Central memory CD8-positive, alpha-beta T cell (primary cell): ENCODE measurements at regions not wholly inside any gene's neighbourhood (a gene's known extent, or its start where the extent isn't known, plus 50 kb on each side); places are given as distances from the start of the nearest gene placed in this dataset.

Experiments
- ATAC-seq: fragments of 150-1000 bp; cut with Tn5 transposase; replicated peaks from 2 replicates; pipeline ENCODE4 v1.10.0; 2022; ENCODE audit warnings: mild to moderate bottlenecking, moderate FRiP score, moderate number of reproducible peaks; ENCODE audit not compliant: poor library complexity, severe bottlenecking; ENCODE audit errors: extremely low read depth
- DNase-seq, 2 donors: peaks; one replicate each; pipeline ENCODE4 v3.0.0; 2021; ENCODE audit warnings: low spot score in 2 of 2
- H3K27ac Mint-ChIP-seq: one replicate; pipeline ENCODE4 v1.8.0; 2022; ENCODE audit warnings: low read depth, mild to moderate bottlenecking, moderate library complexity, mixed read lengths
- H3K27me3 Mint-ChIP-seq: one replicate; pipeline ENCODE4 v1.8.0; 2022; ENCODE audit warnings: mixed read lengths
- H3K36me3 Mint-ChIP-seq: one replicate; pipeline ENCODE4 v1.8.0; 2022; ENCODE audit warnings: mild to moderate bottlenecking, moderate library complexity, mixed read lengths; ENCODE audit not compliant: insufficient read depth
- H3K4me1 Mint-ChIP-seq: one replicate; pipeline ENCODE4 v1.8.0; 2022; ENCODE audit warnings: mixed read lengths
- H3K4me3 Mint-ChIP-seq: one replicate; pipeline ENCODE4 v1.8.0; 2022; ENCODE audit warnings: mild to moderate bottlenecking, moderate library complexity, mixed read lengths
- H3K9me3 Mint-ChIP-seq: one replicate; pipeline ENCODE4 v1.8.0; 2022; ENCODE audit warnings: mixed read lengths

DNA sequence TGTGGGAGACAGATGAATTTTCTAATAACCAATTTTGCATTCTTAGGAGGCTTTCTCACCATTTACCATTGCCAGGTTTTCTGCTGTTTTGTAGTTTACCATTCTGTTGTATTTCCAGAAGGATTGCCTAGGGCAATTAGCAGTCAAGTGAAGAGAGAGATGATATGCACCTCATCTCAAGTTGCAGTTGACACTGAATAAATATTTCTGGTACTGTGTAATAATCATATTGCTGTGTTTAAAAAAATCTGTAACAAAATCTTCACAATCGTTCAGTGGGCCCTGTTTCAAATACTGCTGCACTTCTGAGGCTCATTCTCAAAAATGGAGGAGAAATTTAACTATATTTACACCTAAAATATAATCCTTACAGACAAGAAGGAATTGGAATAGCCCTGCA lies 706.1 kb upstream of the PTPRD start:
- Mint-ChIP-seq H3K27me3 (no peaks in the 10 kb centered on the region), H3K4me1 (no peaks in the 10 kb centered on the region), H3K4me3 (no peak overlapping the region), H3K27ac (no peak overlapping the region), H3K9me3 (peaks cover 6% of the 10 kb centered on the region), H3K36me3 (no peaks in the 10 kb centered on the region)
- no peak for ATAC-seq
- DNase-seq = no peak

DNA sequence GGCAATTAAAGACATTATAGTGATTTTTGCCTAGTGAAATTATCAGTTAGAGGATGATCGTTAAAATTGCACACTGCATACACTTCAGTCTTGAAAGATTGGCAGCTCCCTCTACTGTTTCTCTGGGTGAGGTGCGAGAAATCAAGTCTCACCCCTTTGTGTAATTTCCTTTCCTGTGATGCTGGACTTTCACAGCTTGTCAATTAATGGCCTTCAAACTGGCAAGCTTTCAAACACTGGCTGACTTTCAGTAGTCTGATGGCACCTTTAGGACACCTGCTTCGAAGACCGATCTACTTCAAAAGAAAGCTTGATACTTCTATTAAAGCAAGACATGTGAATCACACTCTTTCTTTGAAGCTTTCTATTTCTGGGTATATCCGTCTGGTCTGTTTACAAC lies 706.7 kb upstream of the PTPRD start:
- no peaks in the 10 kb centered on the region for H3K27me3 Mint-ChIP-seq
- no peak overlapping the region for H3K27ac Mint-ChIP-seq
- H3K4me3 Mint-ChIP-seq = no peak overlapping the region

DNA sequence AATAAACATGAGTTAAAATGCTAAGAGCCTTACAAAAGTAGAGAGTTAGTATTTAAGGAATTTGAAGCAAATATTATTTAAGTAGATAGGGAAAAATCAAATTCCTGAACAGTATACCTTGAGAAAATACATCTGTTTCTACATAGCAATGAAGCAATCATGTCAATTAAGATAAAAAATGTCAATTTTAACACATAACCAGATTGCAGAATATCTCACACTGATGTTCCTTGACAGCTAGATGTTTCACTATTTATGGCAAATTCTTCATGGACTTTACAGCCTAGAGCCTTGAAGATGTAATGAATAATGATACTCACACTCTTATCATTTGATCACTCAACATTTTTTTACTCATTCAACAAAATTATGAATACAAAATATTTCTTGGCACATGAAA lies 708.2 kb upstream of the PTPRD start:
- Mint-ChIP-seq H3K27me3 (no peaks in the 10 kb centered on the region), H3K4me3 (no peak overlapping the region), H3K4me1 (no peaks in the 10 kb centered on the region), H3K27ac (no peak overlapping the region), H3K9me3 (peaks cover 9% of the 10 kb centered on the region), H3K36me3 (no peaks in the 10 kb centered on the region)
- ATAC-seq = no peak
- DNase-seq = no peak

More for the DNA sequence above, 706.7 kb upstream of the PTPRD start:
- DNase-seq = no peak
- ATAC-seq = no peak
- H3K9me3 Mint-ChIP-seq = peaks cover 11% of the 10 kb centered on the region
- H3K4me1 Mint-ChIP-seq = no peaks in the 10 kb centered on the region
- H3K36me3 Mint-ChIP-seq = no peaks in the 10 kb centered on the region

DNA sequence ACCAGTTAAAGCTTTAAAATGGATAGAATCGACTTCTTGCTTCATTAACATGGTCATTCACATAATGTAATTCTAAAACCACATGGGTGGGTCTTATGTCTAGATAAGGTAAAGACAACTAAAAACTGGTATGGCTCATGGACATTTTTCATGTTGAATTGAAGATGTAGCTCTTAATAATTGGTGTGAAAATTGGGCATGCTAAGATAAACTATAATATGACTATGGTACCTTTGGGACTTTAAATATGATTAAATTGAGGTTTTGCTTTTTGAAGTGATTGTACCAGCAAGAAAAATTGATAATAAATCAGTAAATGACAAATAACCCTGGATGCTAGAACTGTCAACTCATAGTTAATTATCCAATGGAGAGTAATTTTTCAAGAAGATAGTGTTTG lies 710.7 kb upstream of the PTPRD start:
- H3K36me3 Mint-ChIP-seq = no peaks in the 10 kb centered on the region
- ATAC-seq (no peak), DNase-seq (no peak)
- peaks cover 15% of the 10 kb centered on the region for H3K9me3 Mint-ChIP-seq
- no peak overlapping the region for H3K4me3 Mint-ChIP-seq
- no peaks in the 10 kb centered on the region for H3K4me1 Mint-ChIP-seq
- H3K27ac Mint-ChIP-seq = no peak overlapping the region
- H3K27me3 Mint-ChIP-seq = no peaks in the 10 kb centered on the region

DNA sequence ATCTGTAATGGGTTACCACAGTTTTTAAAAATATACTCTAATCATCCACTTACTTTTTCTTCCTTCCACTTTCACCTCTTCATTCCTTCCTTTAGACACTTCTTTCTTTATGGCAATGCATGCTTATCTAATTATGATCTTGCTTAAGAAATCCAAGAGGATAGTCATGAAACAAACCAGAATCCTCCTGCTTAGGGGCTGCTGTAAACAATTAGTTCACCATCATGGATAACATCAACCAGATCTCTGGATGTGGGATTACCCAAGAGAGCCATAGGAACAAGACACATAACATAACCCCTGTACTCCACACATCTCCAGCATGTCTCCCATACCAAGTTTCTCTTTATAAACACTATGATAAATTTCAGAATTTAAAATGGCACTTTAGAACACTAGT lies 713.4 kb upstream of the PTPRD start:
- Mint-ChIP-seq H3K4me1 (no peaks in the 10 kb centered on the region), H3K4me3 (no peak overlapping the region), H3K27ac (no peak overlapping the region), H3K9me3 (peaks cover 15% of the 10 kb centered on the region), H3K36me3 (no peaks in the 10 kb centered on the region), H3K27me3 (no peaks in the 10 kb centered on the region)
- DNase-seq = no peak
- ATAC-seq = no peak

DNA sequence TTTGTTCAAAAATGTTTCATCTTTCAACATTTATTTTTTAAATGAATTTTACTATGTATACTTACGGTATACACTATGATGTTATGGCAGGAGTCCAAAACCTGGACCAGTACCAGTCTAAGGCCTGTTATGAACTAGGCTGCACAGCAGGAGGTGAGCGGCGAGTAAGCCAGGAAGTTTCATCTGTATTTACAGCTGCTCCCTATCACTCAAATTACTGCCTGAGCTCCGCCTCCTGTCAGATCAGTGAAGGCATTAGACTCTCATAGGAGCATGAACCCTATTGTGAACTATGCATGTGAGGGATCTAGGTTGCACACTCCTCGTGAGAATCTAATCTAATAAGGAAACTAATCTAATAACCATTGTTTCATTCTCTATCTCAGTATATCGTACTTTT lies 715.5 kb upstream of the PTPRD start:
- H3K27ac Mint-ChIP-seq = no peak overlapping the region
- peaks cover 21% of the 10 kb centered on the region for H3K9me3 Mint-ChIP-seq
- ATAC-seq (no peak), DNase-seq (no peak)
- H3K27me3 Mint-ChIP-seq = no peaks in the 10 kb centered on the region
- no peaks in the 10 kb centered on the region for H3K36me3 Mint-ChIP-seq
- no peaks in the 10 kb centered on the region for H3K4me1 Mint-ChIP-seq
- H3K4me3 Mint-ChIP-seq = no peak overlapping the region

DNA sequence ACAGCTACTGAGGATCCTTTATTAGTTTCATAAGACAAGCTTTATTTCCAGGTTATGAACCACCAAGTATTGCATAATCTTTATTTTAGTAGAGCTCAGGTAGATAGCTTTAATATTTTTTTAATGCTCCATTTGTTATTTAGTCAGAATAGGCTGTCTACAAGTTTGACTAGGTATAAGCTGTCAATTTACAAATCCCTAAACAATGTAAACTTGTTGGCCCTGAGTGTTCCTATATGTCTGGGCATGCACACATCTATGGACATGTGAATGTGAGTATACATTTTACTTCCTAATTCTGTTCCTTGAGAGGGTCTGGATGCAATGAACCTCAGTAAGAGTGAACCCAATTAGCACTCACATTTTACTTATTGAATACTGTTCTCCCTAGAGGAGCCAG lies 722.2 kb upstream of the PTPRD start:
- no peaks in the 10 kb centered on the region for H3K27me3 Mint-ChIP-seq
- peaks cover 15% of the 10 kb centered on the region for H3K9me3 Mint-ChIP-seq
- H3K36me3 Mint-ChIP-seq = no peaks in the 10 kb centered on the region
- no peak for DNase-seq
- H3K4me3 Mint-ChIP-seq = no peak overlapping the region
- H3K27ac Mint-ChIP-seq = no peak overlapping the region
- ATAC-seq = no peak
- H3K4me1 Mint-ChIP-seq = no peaks in the 10 kb centered on the region

DNA sequence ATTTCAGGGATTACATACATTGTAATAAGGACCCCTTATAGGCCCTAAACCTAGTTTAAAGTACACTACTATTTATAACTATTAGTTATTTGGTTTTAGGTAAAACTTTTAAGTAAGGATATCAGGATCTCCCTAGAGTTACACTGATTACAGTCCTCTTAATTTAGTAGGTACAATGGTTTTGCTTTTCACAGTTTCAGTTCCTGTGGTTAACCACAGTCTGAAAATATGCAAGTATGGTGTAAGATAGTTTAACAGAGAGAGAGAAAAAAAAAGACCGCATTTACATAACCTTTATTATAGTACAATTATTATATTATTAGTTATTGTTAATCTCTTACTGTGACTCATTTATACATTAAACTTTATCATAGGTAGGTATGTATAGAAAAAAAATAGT lies 725.3 kb upstream of the PTPRD start:
- ATAC-seq (no peak), DNase-seq (no peak)
- H3K27me3 Mint-ChIP-seq = no peaks in the 10 kb centered on the region
- H3K27ac Mint-ChIP-seq = no peak overlapping the region
- peaks cover 20% of the 10 kb centered on the region for H3K9me3 Mint-ChIP-seq
- H3K36me3 Mint-ChIP-seq = peaks cover 2% of the 10 kb centered on the region
- H3K4me3 Mint-ChIP-seq = no peak overlapping the region
- no peaks in the 10 kb centered on the region for H3K4me1 Mint-ChIP-seq

DNA sequence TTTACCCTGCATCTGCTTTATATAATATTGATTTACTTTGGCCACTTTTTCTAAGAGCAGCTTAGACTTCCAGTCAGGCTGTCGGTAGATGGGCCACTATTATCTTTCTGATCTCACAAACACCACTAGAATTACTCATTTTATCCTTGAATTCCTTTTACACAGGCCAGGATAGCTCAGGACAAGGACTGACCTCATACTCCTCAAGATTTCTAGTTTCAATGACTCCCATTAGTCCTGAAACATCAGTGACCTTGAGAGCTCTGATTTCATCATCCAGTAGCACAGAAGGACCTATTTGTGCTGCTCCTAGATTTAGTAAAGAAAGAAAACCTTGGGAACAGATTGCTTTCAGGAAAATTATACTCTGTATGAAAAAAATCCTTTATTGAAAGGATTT lies 727.9 kb upstream of the PTPRD start:
- Mint-ChIP-seq H3K4me3 (no peak overlapping the region), H3K4me1 (no peaks in the 10 kb centered on the region), H3K27ac (no peak overlapping the region), H3K9me3 (peaks cover 20% of the 10 kb centered on the region), H3K36me3 (peaks cover 2% of the 10 kb centered on the region), H3K27me3 (no peaks in the 10 kb centered on the region)
- ATAC-seq (no peak), DNase-seq (no peak)

DNA sequence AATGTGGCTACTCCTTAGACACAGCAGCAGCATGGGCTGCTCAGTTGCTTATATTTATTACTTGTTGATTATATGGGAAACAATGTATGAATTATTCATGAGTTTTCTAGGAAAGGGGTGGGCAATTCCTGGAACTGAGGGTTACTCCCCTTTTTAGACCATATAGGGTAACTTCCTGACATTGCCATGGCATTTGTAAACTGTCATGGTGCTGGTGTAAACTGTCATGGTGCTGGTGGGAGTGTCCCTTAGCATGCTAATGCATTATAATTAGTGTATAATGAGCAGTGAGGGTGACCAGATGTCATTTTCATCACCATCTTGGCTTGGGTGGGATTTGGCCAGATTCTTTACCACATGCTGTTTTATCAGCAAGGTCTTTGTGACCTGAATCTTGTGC lies 734.6 kb upstream of the PTPRD start:
- Mint-ChIP-seq H3K9me3 (peaks cover 14% of the 10 kb centered on the region), H3K4me1 (no peaks in the 10 kb centered on the region), H3K36me3 (no peaks in the 10 kb centered on the region)

DNA sequence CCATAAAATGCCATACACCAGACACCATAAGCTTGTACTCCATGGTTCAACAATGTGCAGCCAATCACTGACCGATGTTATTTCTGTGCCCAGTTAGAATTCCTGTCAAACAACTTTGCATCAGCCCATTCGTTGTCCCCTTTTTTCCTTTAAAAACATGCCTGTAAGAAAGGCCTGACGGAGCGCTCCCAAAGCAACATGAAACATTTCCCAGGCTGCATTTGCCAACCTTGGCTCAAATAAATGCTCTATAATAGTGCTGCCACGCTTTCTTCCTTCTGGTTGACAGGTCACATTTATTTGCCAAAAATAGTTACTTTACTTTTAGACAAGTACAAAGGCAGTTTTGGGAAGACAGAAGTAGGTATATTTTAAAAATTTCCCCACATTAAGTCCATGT lies 735.6 kb upstream of the PTPRD start:
- Mint-ChIP-seq H3K27ac (no peak overlapping the region), H3K4me1 (no peaks in the 10 kb centered on the region), H3K27me3 (no peaks in the 10 kb centered on the region), H3K36me3 (no peaks in the 10 kb centered on the region), H3K4me3 (no peak overlapping the region), H3K9me3 (peaks cover 18% of the 10 kb centered on the region)
- DNase-seq (no peak), ATAC-seq (no peak)

More for the DNA sequence above, 734.6 kb upstream of the PTPRD start:
- no peak overlapping the region for H3K4me3 Mint-ChIP-seq
- H3K27me3 Mint-ChIP-seq = no peaks in the 10 kb centered on the region
- H3K27ac Mint-ChIP-seq = no peak overlapping the region
- ATAC-seq (no peak), DNase-seq (no peak)

DNA sequence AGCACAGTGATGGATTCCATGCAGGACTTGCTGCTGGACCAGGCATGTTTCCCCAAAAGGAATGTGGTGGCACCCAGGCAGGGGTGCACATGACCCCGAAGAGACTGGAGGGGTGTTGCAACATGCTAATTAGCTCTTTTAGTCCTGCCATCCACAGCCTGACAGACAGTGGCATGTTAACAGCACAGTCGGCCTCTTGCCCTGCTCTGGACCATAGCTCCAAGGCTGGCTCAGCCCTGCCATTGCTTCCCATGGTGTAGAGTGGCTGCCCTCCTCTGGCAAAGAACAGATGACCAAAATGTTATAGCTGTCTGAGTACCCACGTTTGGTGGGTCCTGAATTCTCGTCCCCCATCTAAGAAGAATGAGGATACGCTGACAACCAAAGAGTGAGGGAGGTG lies 736.4 kb upstream of the PTPRD start:
- H3K36me3 Mint-ChIP-seq = no peaks in the 10 kb centered on the region
- no peak overlapping the region for H3K27ac Mint-ChIP-seq
- no peaks in the 10 kb centered on the region for H3K27me3 Mint-ChIP-seq
- ATAC-seq (no peak), DNase-seq (no peak)
- H3K4me3 Mint-ChIP-seq = no peak overlapping the region
- H3K4me1 Mint-ChIP-seq = no peaks in the 10 kb centered on the region
- peaks cover 18% of the 10 kb centered on the region for H3K9me3 Mint-ChIP-seq

DNA sequence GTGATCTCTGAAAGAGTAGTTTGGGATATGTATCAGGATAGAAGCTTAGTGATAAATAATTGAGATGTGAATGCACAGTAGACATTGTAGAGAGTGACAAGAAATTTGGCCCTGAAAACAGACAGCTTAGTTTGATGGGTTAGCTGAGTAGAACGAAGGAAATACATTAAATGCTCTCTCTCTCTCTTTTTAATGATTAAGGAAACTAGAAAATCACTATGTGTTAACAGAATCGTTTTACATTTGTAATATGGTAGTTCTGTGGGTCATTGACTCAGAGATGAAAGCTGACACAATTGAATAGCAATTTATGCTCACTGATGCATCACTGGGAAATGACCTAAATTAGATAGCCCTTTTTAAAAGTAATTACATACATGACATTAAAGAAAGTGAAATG lies 739.8 kb upstream of the PTPRD start:
- H3K36me3 Mint-ChIP-seq = no peaks in the 10 kb centered on the region
- peaks cover 18% of the 10 kb centered on the region for H3K9me3 Mint-ChIP-seq
- H3K27me3 Mint-ChIP-seq = no peaks in the 10 kb centered on the region
- no peak for DNase-seq
- H3K4me1 Mint-ChIP-seq = no peaks in the 10 kb centered on the region
- H3K27ac Mint-ChIP-seq = no peak overlapping the region
- ATAC-seq = no peak
- H3K4me3 Mint-ChIP-seq = no peak overlapping the region

DNA sequence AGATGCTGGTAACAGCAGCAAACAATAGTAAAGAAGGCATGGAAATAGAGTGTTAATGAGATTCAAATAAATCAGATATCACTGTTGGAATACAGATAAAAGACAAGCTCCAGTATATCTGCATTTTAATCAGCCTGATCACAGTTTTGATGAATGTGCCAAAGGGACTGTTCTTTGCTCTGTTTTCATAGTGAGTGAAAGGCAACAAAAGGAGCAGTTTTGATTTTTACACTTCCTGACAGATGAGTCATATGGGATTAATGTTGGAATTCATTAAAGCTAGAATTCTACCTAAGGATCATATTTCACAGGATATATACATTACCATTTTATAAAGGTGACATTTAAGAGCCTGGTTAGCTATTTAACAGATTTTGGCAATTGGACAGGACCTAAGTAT lies 743.3 kb upstream of the PTPRD start:
- Mint-ChIP-seq H3K36me3 (no peaks in the 10 kb centered on the region), H3K4me1 (no peaks in the 10 kb centered on the region), H3K9me3 (peaks cover 22% of the 10 kb centered on the region), H3K27ac (no peak overlapping the region), H3K27me3 (no peaks in the 10 kb centered on the region), H3K4me3 (no peak overlapping the region)
- no peak for DNase-seq
- ATAC-seq = no peak
